Left cardiac atrium (tissue), 4 donors: ENCODE measurements at regions not wholly inside any gene's neighbourhood (a gene's known extent, or its start where the extent isn't known, plus 50 kb on each side); places are given as distances from the start of the nearest gene placed in this dataset.
A peak's percentile ranks its signal among the peaks of the same experiment; 100 is the strongest.

Source experiments
- ATAC-seq, 2 donors: fragments of 200-7000 bp; cut with Tn5 transposase; one replicate each; pipeline ENCODE4 v1.9.1; 2020; ENCODE audit warnings: mild to moderate bottlenecking in 2 of 2, moderate library complexity in 2 of 2
- DNase-seq: peaks from one replicate; pipeline ENCODE4 v3.0.0-alpha.2; 2020
- intact Hi-C, 2 donors: fragments of 100-400 bp; cut with DNase I; formaldehyde crosslinking; loops; one replicate each; pipeline versions ENCODE4 v1.14.1 to v1.15.1; 2022 to 2023
- donor health status: DM: no; HTN: yes; CAD: no.
- donor health status: DM: no; HTN: yes; CAD: no; lungs with severe emphysema.
- donor health status: DM: yes; HTN: yes; CAD: no.
- donor health status: Dilated cardiomyopathy.

DNA sequence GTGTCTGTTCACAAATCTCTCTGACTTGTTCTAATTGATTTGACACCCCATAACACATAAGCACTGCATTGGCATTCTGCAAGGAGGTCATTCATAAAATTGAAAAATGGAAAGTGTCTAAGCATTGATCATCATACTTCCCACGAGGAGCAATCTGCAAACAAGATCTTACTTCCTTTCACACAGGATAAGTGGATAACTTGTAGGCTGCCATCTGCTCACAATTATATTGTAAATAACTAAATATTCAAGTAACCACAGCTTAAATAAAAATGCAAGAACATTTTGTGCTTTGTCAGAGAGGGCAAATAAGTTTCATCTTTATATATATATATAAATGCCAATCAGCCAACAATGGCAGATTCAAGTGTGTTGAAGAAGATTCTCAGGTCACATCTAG is 264.8 kb upstream of the ZC3H12C start:
- ATAC-seq (no peak), DNase-seq (no peak)
- intact Hi-C loops: no loop called here

DNA sequence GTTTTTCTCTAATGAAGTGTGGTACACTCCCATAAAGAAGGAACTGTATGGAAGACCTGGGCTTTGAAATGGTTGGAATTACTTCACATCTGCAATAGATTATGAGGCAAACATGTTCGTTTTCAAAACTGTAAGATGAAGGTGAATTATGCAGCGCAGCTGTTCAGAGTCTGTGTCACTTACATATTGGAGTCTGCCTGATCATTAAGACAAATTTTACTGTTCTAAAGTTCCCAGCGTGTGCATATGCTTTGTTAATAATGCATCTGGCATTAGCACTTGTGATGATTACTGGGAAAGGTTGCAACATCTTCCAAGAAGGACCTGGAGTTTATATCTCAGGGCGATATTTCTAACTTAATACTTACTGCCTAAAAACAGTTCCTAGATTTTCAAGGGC is 255.2 kb upstream of the ZC3H12C start:
- ATAC-seq (no peak), DNase-seq (no peak)
- intact Hi-C loops: no loop called here

- DNase-seq (no peak), ATAC-seq (no peak)
- intact Hi-C loops: no loop called here
Measured at GRCh38 chr11:109845437-109845836, 247.8 kb upstream of the ZC3H12C start.

DNA sequence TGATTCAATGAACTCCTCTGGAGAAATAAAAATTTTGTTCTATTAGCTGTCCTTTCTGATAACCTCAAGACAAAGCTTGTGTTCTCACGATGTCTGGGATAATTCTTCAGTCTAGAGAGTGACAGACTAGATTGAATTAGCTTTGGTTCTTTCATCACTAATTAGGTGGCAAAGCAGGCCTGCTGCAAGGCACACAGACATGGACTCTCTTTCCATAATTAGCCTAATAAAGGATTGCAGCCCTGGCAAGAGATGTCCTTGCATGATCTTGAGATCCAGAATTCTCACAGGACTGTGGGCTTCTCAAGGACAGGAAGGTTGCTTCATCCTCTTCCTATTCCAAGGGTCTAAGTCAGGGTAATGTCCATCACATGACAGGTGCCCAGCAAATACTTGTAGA is 245.6 kb upstream of the ZC3H12C start:
- ATAC-seq (no peak), DNase-seq (no peak)
- intact Hi-C loops: no loop called here

DNA sequence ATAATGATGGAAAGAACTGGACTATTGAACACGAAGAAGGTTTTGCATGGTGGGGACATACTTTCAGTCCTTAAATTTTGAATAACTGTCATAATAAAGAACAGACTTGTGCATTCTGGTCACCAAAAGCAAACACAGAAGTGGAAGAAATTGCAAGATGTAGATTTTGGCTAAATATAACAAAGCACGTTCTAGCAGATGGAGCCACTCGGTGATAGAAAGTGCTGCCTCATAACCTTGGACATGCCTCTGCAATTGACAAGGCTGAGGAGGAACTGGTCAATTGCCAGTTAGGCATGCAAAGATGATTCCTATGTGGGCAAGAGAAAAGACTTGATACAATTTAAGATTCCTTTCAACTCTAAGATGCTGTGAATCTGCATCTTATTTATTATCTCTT is 244.1 kb upstream of the ZC3H12C start:
- ATAC-seq (no peak), DNase-seq (no peak)
- intact Hi-C loops: no loop called here

DNA sequence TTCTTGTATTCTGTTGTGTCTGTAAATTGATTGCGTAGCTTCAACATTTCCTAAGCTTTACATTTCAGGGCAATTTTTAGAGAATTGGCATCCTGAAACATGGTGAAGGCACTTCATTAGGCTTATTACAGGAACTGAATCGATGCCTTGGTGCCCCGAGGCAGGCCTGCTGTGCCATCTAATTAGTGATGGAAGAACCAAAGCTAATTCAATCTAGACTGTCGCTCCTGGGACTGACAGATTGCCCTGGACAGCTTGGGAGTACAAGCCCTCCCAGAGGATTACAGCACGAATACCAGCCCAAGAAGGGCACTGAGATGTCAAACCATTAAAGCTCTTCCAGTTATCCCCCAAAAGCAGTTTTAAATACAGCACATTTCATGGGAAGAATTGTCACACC is 243.2 kb upstream of the ZC3H12C start:
- no peak for ATAC-seq

GRCh38 chr11:109851780-109852390 is 241.3 kb upstream of the ZC3H12C start:
- DNase-seq (no peak), ATAC-seq (peak in 1 of 2 donors; percentile 69)
- intact Hi-C loops: loop anchor here in 1 of 2 donors (10.0 kb wide), 1 partner anchor 83 kb away; no protein-coding TSS in a partner anchor

More for the DNA sequence above, 243.2 kb upstream of the ZC3H12C start:
- no peak for DNase-seq
- intact Hi-C loops: loop anchor here in 1 of 2 donors (10.0 kb wide), 1 partner anchor 85 kb away; no protein-coding TSS in a partner anchor

DNA sequence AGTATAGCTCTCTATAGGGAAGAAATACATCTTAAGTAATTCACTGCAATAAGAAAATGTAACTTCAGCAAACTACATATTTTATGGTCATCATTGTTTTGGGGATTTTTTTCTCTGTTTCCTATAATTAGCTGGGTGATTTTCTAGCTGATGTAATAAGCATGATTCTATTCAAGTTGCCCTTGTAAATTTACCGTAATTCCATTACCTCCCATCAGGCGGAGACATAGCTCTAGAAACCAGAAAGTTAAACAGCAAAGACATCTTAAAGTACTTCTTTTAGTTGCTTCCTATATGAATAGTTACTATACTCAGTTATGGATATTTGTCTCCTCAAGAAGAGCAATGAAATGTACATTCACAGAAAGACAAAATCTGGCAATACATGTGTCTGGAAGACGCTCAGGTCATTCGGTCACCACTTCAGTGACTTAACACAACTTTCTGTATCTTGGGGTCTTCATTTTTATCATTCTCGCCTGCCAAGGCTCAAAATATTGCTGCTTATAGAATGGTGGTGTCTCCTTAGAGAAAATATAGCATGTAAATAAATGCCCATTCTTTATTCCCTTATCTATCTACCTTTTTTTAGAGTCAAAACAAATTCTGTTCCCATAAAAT is 239.9 kb upstream of the ZC3H12C start:
- intact Hi-C loops: loop anchor here in 1 of 2 donors (10.0 kb wide), 1 partner anchor 82 kb away; no protein-coding TSS in a partner anchor
- no peak for DNase-seq
- ATAC-seq: no peak

DNA sequence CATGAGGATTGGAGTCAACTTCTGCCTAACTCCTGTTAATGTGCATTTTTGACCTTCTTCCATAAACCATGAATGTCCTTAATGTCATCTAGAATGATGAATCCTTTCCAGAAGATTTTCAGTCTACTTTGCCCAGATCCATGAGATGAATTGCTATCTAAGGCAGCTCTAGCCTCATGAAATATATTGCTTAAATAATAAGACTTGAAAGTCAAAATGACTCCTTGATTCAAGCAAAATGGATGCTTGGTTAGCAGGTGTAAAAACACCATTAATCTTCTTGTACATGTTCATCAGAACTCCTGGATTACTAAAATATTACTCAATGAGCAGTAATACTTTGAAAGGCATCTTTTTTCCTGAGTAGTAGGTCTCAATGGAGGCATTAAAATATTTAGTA is 238.5 kb upstream of the ZC3H12C start:
- DNase-seq (no peak), ATAC-seq (no peak)
- intact Hi-C loops: loop anchor here in 1 of 2 donors (10.0 kb wide), 1 partner anchor 80 kb away; no protein-coding TSS in a partner anchor

- DNase-seq (no peak), ATAC-seq (no peak)
- intact Hi-C loops: loop anchor here in 1 of 2 donors (10.0 kb wide), 1 partner anchor 78 kb away; no protein-coding TSS in a partner anchor
Measured at GRCh38 chr11:109856928-109857327, 236.3 kb upstream of the ZC3H12C start.

- intact Hi-C loops: loop anchor here in 1 of 2 donors (10.0 kb wide), 1 partner anchor 77 kb away; no protein-coding TSS in a partner anchor
- ATAC-seq: no peak
- no peak for DNase-seq
Measured at GRCh38 chr11:109857637-109858036, 235.6 kb upstream of the ZC3H12C start.

DNA sequence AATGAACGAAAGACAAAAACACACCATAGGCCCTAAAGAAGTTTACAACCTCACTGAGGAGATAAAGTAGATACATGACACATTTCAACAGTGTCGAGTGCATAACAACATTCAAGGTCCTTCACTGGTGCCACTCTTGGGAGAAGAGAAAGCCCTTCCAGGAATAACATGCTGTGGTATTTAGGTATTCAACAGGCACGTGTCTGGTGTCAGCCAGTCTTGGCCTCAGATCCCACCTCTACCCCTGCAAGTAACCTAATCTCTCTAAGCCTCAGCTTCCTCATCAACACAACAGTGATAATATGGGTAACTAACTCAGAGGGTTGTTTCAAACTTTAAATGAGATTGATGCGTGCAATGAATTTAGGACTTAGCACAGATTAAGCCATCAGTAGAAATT is 235.0 kb upstream of the ZC3H12C start:
- no peak for ATAC-seq
- no peak for DNase-seq
- intact Hi-C loops: loop anchor here in 1 of 2 donors (10.0 kb wide), 1 partner anchor 77 kb away; no protein-coding TSS in a partner anchor

GRCh38 chr11:109859045-109859724 is 234.0 kb upstream of the ZC3H12C start:
- no peak for DNase-seq
- intact Hi-C loops: loop anchor here in 1 of 2 donors (10.0 kb wide), 1 partner anchor 76 kb away; no protein-coding TSS in a partner anchor
- ATAC-seq: no peak

DNA sequence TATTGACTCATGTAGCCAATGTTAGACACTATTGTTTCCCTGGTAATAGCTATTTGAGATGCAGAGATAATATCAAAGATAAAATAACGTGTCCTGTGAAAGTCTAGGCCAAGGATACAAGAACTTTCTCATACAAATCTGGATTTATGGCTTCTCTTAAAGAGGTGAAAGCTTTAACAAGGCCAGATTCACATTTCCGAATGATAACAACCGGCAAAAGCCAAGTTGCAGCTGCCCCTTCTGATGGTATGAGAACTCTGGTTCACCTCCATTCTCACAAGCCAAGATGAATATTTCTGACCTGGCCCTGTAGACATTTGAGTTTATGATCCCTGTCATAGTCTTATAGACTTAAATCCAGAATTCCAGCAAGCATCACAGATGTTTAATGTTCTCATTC is 230.4 kb upstream of the ZC3H12C start:
- DNase-seq (no peak), ATAC-seq (no peak)
- intact Hi-C loops: loop anchor here in 1 of 2 donors (10.0 kb wide), 1 partner anchor 1158 kb away; no protein-coding TSS in a partner anchor

DNA sequence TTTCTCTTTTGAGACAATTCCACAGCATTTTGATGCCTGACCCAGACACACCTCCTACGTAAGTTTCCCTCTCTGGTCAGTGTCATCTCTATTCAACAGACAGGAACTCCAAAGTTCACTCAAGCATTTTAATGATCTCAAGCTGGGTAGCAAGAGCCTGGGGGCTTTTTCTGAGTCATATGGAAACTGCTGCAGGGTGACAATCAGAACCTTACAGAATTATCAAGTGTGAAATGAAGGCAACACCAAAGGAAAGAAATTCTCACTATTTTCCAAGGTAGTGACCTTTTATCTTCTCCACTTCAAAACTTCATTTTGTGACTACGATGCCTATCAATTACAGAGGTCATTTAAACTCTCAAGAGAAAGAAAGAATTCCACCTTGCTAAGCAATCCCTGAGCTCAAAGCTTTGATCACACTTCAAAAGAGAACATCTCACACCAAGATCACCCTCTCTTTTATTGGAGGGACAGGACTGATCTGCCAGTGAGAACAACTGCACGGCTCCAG is 229.0 kb upstream of the ZC3H12C start:
- DNase-seq: no peak
- intact Hi-C loops: loop anchor here in 1 of 2 donors (10.0 kb wide), 1 partner anchor 1159 kb away; no protein-coding TSS in a partner anchor
- no peak for ATAC-seq

DNA sequence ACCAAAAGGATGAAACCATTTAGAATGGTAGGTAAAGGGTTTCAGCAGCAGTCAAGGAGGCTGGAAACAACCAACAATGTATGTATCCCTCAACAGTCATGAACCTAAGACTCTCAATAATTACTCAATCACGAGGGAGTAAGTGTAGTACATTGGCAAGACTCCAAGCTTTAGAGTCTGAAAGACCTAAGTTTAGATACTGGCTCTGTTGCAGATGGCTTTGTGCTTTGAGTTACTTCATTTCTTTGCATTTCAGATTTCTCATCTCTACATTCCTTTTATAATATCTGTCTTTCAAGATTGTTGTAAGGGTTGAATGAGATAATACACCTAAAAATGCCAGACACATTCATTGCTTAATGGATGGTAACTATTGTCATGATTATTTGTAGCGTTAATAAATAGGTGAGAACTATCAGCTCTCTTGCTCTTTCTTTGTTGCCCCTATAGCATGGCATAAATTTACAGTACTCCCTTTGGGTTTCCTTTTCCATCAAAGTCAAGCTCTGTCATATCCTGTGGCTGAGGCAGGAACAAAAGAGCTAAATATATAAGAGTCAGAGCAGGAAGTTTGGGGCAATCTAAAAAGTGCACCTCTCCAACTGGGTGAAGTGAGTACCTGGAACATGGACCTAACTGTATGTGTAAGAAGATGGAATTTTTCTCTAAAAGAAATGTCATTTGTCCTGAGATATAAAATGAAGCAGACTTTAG is 228.2 kb upstream of the ZC3H12C start:
- DNase-seq: no peak
- intact Hi-C loops: loop anchor here (5.0 to 10.0 kb wide), 2 partner anchors 1160 to 1168 kb away; no protein-coding TSS in a partner anchor
- ATAC-seq: no peak

- no peak for DNase-seq
- peak in 1 of 2 donors; percentile 44 for ATAC-seq
- intact Hi-C loops: loop anchor here (5.0 to 10.0 kb wide), 2 partner anchors 1161 to 1168 kb away; no protein-coding TSS in a partner anchor
Measured at GRCh38 chr11:109865548-109866186, 227.5 kb upstream of the ZC3H12C start.

- intact Hi-C loops: loop anchor here (5.0 to 10.0 kb wide), 2 partner anchors 1163 to 1170 kb away; no protein-coding TSS in a partner anchor
- ATAC-seq (no peak), DNase-seq (no peak)
Measured at GRCh38 chr11:109867784-109868183, 225.4 kb upstream of the ZC3H12C start.
